ENCODE measurements at regions not wholly inside any gene's neighbourhood (a gene's known extent, or its start where the extent isn't known, plus 50 kb on each side); places are given as distances from the start of the nearest gene placed in this dataset.

DNA sequence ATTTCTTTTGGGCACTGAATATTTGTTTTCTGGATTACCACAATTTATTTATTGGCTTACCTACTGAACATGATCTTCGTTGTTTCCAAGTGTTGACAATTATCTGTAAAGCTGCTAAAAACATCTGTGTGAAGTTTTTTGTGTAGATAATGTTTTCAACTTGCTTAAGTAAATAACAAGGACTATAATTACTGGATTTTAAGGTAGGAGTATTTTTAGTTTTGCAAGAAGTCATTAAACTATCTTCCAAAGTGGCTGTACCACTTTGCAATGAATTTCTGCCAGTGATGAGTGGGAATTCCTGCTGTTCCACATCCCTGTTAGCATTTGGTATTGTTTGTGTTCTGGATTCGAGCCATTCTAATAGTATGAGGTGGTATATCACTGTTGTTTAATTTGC lies 702.2 kb downstream of the MECOM start:
- Histone ChIP-seq H3K27me3 (ENCODE audit: control insufficient read depth in 3 of 3, insufficient read depth in 3 of 3, low read length in 2 of 3) (no peaks in the 10 kb centered on the region), H3K27ac (ENCODE audit: low read depth in 1 of 2, low read length in 1 of 2) (no peak overlapping the region), H3K4me1 (ENCODE audit: control insufficient read depth in 5 of 5, insufficient read depth in 5 of 5, low read length in 5 of 5) (peaks cover 0 to 7% (median 0%) of the 10 kb centered on the region in 5 donors), H3K9me3 (ENCODE audit: control insufficient read depth in 4 of 4, insufficient read depth in 3 of 4, low read length in 3 of 4) (no peaks in the 10 kb centered on the region), H3K4me3 (no peak overlapping the region), H3K36me3 (ENCODE audit: control insufficient read depth in 4 of 4, insufficient read depth in 4 of 4, low read length in 4 of 4) (no peaks in the 10 kb centered on the region), H3K9ac (ENCODE audit: insufficient read depth in 1 of 2, low read length in 2 of 2) (no peak overlapping the region)
- TF ChIP-seq, protein P1, sequence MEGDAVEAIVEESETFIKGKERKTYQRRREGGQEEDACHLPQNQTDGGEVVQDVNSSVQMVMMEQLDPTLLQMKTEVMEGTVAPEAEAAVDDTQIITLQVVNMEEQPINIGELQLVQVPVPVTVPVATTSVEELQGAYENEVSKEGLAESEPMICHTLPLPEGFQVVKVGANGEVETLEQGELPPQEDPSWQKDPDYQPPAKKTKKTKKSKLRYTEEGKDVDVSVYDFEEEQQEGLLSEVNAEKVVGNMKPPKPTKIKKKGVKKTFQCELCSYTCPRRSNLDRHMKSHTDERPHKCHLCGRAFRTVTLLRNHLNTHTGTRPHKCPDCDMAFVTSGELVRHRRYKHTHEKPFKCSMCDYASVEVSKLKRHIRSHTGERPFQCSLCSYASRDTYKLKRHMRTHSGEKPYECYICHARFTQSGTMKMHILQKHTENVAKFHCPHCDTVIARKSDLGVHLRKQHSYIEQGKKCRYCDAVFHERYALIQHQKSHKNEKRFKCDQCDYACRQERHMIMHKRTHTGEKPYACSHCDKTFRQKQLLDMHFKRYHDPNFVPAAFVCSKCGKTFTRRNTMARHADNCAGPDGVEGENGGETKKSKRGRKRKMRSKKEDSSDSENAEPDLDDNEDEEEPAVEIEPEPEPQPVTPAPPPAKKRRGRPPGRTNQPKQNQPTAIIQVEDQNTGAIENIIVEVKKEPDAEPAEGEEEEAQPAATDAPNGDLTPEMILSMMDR (IDR thresholded peaks at IDR 0.05; ENCODE audit: control extremely low read depth, extremely low read depth): no peak
- WGBS, 2 donors: 75 to 78% methylated on average over 2 of the region's 2 CpGs
- ATAC-seq (ENCODE audit: insufficient read depth, low FRiP score): no peak
- no peak for DNase-seq

DNA sequence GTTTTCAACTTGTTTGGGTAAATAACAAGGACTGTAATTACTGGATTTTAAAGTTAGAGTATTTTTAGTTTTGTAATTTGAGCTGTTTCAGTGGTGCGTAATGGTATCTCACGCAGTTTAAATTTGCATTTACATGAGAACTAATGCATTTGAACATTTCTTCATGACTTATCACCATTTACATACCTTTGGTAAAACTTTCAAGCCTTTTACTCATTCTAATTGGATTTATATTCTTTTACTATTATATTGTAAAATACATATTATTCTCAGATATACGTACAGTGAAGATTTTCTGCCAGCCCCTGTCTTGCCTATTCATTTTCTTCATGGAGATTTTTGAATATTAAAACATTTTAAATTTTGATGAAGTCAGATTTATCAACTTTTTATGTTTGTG lies 703.8 kb downstream of the MECOM start:
- 96 to 100% methylated on average over 3 of the region's 3 CpGs for WGBS, 2 donors
- H3K27me3 ChIP-seq (ENCODE audit: control insufficient read depth in 3 of 3, insufficient read depth in 3 of 3, low read length in 2 of 3): no peaks in the 10 kb centered on the region
- TF ChIP-seq, protein P1 (IDR thresholded peaks at IDR 0.05; ENCODE audit: control extremely low read depth, extremely low read depth): no peak
- H3K4me1 ChIP-seq (ENCODE audit: control insufficient read depth in 5 of 5, insufficient read depth in 5 of 5, low read length in 5 of 5): peaks cover 0 to 17% (median 0%) of the 10 kb centered on the region in 5 donors
- H3K9ac ChIP-seq (ENCODE audit: insufficient read depth in 1 of 2, low read length in 2 of 2): no peak overlapping the region
- H3K4me3 ChIP-seq: no peak overlapping the region
- no peaks in the 10 kb centered on the region for H3K9me3 ChIP-seq (ENCODE audit: control insufficient read depth in 4 of 4, insufficient read depth in 3 of 4, low read length in 3 of 4)
- ATAC-seq (ENCODE audit: insufficient read depth, low FRiP score) (no peak), DNase-seq (no peak)
- no peak overlapping the region for H3K27ac ChIP-seq (ENCODE audit: low read depth in 1 of 2, low read length in 1 of 2)
- H3K36me3 ChIP-seq (ENCODE audit: control insufficient read depth in 4 of 4, insufficient read depth in 4 of 4, low read length in 4 of 4): no peaks in the 10 kb centered on the region

DNA sequence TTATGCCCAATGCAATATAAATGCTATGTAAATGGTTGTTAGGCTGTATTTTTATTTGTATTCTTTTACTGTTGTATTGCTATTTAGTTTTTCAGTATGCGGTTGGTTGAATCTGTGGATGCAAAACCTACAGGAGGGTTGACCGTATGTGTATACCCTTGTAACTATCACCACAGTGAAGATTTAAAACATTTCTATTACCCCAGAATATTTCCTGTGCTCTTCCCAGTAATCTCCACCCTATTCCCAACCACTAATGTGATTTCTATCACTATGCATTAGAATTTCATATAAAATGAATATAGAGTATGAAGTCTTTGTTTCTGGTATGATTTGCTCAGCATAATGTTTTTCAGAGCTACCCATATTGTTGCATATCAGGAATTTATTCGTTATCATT lies 705.0 kb downstream of the MECOM start:
- H3K27me3 ChIP-seq (ENCODE audit: control insufficient read depth in 3 of 3, insufficient read depth in 3 of 3, low read length in 2 of 3): no peaks in the 10 kb centered on the region
- WGBS, 2 donors: 91 to 94% methylated on average over 3 of the region's 3 CpGs
- no peak for ATAC-seq (ENCODE audit: insufficient read depth, low FRiP score)

More for the DNA sequence above, 705.0 kb downstream of the MECOM start:
- Histone ChIP-seq H3K4me3 (no peak overlapping the region), H3K27ac (ENCODE audit: low read depth in 1 of 2, low read length in 1 of 2) (no peak overlapping the region), H3K9me3 (ENCODE audit: control insufficient read depth in 4 of 4, insufficient read depth in 3 of 4, low read length in 3 of 4) (peaks cover 0 to 2% (median 0%) of the 10 kb centered on the region in 4 donors), H3K9ac (ENCODE audit: insufficient read depth in 1 of 2, low read length in 2 of 2) (no peak overlapping the region), H3K4me1 (ENCODE audit: control insufficient read depth in 5 of 5, insufficient read depth in 5 of 5, low read length in 5 of 5) (peaks cover 0 to 17% (median 0%) of the 10 kb centered on the region in 5 donors), H3K36me3 (ENCODE audit: control insufficient read depth in 4 of 4, insufficient read depth in 4 of 4, low read length in 4 of 4) (no peaks in the 10 kb centered on the region)
- no peak for DNase-seq
- TF ChIP-seq, protein P1 (IDR thresholded peaks at IDR 0.05; ENCODE audit: control extremely low read depth, extremely low read depth): no peak
